Cardiac septum (tissue), 1 donor: ENCODE measurements at regions not wholly inside any gene's neighbourhood (a gene's known extent, or its start where the extent isn't known, plus 50 kb on each side); places are given as distances from the start of the nearest gene placed in this dataset.

ENCODE experiments used
- DNase-seq: peaks from one replicate; pipeline ENCODE4 v3.0.0-alpha.2; 2020; ENCODE audit warnings: low spot score
- intact Hi-C: fragments of 100-400 bp; cut with DNase I; formaldehyde crosslinking; loops from one replicate; pipeline ENCODE4 v1.14.0; 2022
- donor health status: DM: no; HTN: no; CAD: no.

- intact Hi-C loops: loop anchor here (5.0 kb wide), 1 partner anchor 50 kb away; no protein-coding TSS in a partner anchor
- DNase-seq: no peak
Observed at GRCh38 chr5:137567226-137567625, 68.1 kb upstream of the SPOCK1 start.

- DNase-seq: no peak
- intact Hi-C loops: loop anchor here (5.0 kb wide), 1 partner anchor 51 kb away; no protein-coding TSS in a partner anchor
Observed at GRCh38 chr5:137566780-137567179, 67.7 kb upstream of the SPOCK1 start.

DNA sequence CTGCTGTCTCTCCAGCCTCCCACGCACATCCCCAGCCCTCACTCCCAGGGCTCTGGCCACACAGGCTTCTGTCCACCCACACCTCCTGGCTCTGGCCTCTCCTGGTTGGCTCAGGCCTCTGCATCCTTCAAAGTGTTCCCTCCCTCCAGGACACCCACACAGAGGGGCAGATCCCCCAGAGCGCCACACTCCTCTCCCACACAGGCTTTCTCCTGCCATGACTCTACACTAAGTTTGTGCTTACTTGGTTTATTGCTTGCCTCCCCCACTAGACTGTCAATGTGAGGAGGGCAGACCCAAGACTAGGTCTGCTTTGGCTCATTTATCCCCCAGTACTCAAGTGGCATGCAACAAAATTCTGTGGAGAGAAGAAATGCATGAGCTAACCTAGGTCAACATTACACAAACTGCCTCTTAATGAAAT is 67.0 kb upstream of the SPOCK1 start:
- intact Hi-C loops: loop anchor here (5.0 kb wide), 1 partner anchor 51 kb away; no protein-coding TSS in a partner anchor
- DNase-seq: no peak

GRCh38 chr5:137565450-137565849 is 66.3 kb upstream of the SPOCK1 start:
- no peak for DNase-seq
- intact Hi-C loops: loop anchor here (5.0 kb wide), 1 partner anchor 52 kb away; no protein-coding TSS in a partner anchor

DNA sequence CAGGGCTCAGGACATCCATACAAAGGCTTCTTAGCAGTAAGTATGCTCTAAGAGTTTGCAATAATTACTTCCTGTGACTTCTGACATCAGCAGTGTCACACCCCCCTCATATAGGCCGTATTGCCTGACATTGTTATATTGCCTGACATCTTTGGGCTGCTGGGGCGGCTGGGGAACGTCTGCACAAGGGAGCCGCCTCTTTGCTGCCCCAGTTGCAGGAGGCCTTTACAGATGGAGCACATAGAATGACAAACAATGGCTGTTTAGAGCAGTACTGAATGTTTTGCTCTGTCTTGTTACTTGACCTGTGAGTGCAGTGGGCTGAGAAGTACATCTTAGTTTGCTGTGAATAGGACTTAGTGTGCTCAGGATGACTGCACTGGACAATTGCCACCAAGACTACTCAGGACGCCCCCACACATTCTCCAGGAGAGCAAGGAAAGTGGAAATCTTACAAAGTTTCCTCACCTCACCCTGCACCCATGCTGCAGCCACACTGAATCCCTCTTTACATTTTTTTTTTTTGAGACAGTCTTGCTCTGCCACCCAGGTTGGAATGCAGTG is 65.4 kb upstream of the SPOCK1 start:
- intact Hi-C loops: no loop called here

DNA sequence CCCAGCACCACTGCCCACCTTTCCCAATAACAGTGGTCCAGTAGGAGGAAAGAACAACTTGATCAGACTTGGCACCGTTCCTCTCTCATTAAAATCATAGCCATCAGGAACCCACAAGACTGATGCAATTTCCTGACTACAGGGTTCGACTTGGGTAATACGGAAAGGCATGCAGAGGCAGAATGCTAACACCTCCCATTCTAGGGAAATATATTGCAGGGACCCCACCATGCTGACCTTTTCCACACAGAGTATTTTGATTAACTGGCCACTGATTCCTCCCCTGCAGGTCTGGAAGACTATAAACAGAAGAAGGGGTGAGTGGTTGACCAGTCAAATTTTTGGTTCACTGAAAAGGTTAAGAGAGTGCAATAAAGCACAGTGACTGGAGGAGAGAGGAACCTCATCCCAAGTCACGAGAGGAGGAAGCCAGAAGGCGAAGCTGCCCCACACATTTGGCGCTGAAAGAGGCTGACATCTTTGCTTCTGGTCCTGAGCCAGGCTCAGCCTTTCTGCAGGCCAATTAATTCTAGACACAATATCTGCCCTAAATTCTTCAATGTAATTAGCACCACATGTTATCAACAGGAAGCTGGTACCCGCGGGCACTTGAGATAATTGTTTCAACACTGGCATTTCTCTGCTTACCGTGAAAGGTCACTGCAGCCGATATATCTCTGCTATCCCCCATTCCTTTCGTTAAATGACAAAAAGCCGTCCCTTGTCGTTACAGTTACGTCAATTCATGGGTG is 64.7 kb upstream of the SPOCK1 start:
- intact Hi-C loops: no loop called here

More for the DNA sequence above, 65.4 kb upstream of the SPOCK1 start:
- DNase-seq: no peak

GRCh38 chr5:137563301-137563645 is 64.1 kb upstream of the SPOCK1 start:
- intact Hi-C loops: no loop called here
- no peak for DNase-seq

More for the DNA sequence above, 64.7 kb upstream of the SPOCK1 start:
- no peak for DNase-seq

GRCh38 chr5:137561608-137562007 is 62.5 kb upstream of the SPOCK1 start:
- DNase-seq: no peak
- intact Hi-C loops: no loop called here

- DNase-seq: no peak
- intact Hi-C loops: no loop called here
Observed at GRCh38 chr5:137560420-137560819, 61.3 kb upstream of the SPOCK1 start.
